HG03280 (cell line): ENCODE measurements at regions not wholly inside any gene's neighbourhood (a gene's known extent, or its start where the extent isn't known, plus 50 kb on each side); places are given as distances from the start of the nearest gene placed in this dataset.
"Not testable (repeated sequence)": the region's sequence is repeated elsewhere in the genome, so short reads cannot be mapped to it uniquely, and the experiment has no call there.

Experiments used
- ATAC-seq: cut with Tn5 transposase; IDR thresholded peaks from one replicate; pipeline ENCODE4 v1.9.1; 2021; ENCODE audit warnings: mild to moderate bottlenecking, moderate library complexity; ENCODE audit not compliant: unreplicated experiment

GRCh38 chr1:220475608-220476007, 52.3 kb upstream of the MARK1 start:
- ATAC-seq = not testable (repeated sequence)

DNA sequence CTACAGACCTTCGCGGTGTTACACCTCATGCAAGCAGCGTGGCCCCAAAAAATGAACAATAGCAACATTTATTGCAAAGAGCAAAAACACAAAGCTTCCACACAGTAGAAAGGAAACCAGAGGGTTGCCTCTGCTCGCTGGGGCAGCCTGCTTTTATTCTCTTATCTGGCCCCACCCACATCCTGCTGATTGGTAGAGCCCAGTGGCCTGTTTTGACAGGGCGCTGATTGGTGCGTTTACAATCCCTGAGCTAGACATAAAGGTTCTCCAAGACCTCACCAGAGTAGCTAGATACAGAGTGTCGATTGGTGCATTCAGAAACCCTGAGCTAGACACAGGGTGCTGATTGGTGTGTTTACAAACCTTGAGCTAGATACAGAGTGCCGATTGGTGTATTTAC, 52.8 kb upstream of the MARK1 start:
- ATAC-seq = not testable (repeated sequence)

GRCh38 chr1:220473440-220473839, 54.5 kb upstream of the MARK1 start:
- ATAC-seq = no peak

DNA sequence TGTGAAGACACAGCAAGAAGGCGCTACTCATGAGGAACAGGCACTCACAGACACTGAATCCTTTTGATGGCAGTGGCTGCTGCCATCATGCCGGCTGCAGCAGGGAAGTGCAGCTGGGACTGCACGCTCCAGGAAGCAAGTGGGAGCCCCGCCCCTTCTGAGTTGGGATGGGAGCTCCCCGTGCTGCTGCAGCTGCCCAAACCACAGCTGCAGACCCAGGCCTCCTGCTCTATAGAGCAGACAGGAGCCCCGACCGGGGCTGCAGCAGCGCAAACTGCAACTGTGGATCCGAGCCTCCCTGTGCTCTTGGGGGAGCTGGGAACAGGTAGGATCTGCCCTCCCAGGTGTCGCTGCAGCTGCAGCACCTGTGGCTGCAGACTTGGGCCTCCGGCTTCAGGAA, 65.2 kb upstream of the MARK1 start:
- ATAC-seq = no peak

- no peak for ATAC-seq
Measured at GRCh38 chr1:220458936-220459335, 69.0 kb upstream of the MARK1 start.

DNA sequence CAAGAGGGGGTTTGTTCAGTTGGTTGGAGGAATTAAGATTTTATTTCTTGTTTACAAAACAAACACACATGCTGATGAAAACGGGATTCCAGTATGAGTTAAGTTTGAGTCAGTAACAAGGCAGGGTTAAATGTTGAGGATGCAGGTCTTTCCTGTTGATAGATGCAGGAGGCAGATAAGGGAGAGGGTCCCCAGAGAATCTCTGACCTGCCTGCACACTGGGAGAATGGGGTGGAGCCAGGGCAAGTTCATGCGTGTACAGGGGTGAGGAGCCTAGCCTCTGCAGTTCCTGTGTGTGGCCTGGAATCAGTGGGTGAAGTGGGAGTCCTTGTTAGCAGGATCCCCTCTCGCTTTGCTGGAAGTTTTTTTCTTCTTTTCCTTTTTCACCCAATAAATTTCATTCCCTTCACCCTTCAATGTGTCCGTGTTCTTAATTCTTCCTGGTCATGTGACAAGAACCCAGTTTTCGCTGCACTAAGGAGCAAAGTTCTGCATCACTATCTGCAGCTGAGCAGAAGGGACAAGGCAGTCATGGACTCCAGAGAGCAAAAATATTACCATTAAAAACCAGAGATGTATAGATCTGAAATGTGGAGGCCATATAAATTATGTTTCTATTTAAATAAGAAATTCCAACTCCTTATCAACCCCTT, 69.9 kb upstream of the MARK1 start:
- no peak for ATAC-seq

DNA sequence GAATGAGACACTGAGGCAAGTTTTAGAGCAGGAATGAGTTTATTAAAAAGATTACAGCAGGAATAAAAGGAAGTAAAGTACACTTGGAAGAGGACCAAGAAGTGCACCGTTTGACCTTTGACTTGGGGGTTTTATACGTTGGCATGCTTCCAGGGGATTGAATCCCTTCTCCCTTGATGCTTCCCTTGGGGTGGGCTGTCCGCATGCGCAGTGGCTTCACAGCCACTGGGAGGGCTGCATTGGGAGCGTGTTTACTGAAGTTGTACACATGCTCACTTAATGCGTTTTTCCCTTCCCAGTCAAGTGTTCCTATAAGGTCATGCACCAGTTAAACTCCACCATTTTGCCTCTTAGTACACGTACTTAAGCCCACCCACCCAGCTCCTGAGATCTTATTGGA, 72.4 kb upstream of the MARK1 start:
- no peak for ATAC-seq

GRCh38 chr1:220454155-220454777, 73.7 kb upstream of the MARK1 start:
- no peak for ATAC-seq

DNA sequence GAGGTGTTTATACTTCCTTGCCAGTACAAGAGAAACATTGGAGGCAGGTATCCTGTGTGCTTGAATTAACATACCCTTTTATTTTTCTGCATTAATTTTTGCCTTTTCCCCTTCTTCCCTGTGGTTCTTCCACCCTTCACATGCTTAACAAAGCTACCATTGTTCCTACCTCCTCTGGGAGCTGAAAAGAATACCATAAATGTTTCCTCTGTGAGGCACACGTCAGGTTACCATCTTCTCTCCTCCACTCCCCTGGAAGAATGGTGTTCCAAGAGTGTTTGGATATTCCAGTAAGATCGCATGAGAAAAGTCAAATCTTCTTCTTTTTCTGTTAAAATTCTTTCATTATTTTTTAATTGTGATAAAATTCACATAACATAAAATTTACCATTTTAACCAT, 74.6 kb upstream of the MARK1 start:
- no peak for ATAC-seq

GRCh38 chr1:220451532-220451931, 76.4 kb upstream of the MARK1 start:
- ATAC-seq = no peak

DNA sequence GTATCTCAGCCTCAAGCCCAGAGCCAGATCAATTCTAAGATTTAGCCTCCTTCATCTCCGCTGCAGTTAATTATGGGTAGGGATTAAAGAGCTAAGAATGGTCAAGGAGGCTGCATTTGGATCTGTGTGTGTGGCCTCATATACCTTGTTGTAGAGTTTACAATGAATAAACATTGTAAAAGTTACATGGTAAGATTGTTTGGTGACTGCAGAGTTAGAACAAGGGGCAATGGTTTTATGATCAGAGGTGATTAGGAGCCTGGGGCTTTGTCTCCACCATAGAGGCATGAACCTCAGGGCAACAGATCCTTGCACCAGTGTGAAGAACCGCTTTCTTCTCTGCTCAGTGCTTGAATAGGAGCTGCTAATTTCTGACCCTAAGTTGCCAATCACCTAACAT, 77.0 kb upstream of the MARK1 start:
- no peak for ATAC-seq

GRCh38 chr1:220448217-220448616, 79.7 kb upstream of the MARK1 start:
- no peak for ATAC-seq

DNA sequence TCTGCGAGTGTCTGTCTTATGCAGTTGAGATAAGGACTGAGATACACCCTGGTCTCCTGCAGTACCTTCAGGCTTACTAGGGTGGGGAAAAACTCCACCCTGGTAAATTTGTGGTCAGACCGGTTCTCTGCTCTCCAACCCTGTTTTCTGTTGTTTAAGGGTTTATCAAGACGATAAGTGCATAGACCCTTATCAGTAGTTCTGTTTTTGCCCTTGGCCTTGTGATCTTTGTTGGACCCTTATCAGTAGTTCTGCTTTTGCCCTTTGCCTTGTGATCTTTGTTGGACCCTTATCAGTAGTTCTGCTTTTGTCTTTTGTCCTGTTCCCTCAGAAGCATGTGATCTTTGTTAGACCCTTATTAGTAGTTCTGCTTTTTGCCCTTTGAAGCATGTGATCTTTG, 83.3 kb upstream of the MARK1 start:
- not testable (repeated sequence) for ATAC-seq

DNA sequence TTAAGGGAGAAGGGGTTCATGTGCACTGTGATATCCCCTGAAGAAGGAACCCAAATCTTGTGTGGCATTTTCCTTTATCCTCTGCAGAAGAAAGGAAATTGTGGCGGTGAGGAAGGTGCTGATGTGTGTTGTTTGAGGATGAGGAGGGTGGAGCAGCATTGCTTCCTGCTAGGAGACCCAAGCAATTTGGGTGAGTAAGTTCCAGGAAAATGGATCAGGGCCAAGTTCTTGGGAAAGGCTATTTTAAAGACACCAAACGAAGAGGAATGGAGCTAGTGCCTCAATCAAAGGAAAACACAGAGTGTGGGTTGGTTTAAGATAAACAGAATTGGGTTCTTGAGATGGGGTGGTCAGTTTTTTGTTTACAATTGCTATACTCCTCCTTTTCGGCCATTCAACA, 86.7 kb upstream of the MARK1 start:
- ATAC-seq = no peak

GRCh38 chr1:220438741-220439140, 89.2 kb upstream of the MARK1 start:
- no peak for ATAC-seq

DNA sequence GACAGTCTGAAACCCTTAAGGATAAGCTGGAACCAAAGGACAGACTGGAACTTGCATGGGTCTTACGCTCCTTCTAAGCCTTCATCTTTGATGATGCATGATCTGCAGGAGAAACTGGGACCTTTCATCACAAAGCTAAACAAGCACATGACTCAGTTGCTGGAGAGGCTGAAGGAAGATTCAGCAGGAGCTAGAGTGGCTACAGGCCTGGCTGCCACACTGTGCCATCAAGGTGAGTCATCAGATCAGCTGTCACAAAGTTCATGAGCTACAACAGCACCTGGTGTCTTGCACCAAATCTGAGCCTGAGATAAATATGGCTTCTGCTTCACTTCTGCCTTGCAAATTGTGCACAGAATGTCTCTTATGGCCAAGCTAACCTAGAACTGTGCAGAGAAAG, 95.5 kb upstream of the MARK1 start:
- ATAC-seq = no peak

GRCh38 chr1:220431554-220432239, 96.2 kb upstream of the MARK1 start:
- no peak for ATAC-seq

GRCh38 chr1:220430586-220430985, 97.3 kb upstream of the MARK1 start:
- no peak for ATAC-seq

- ATAC-seq = no peak
Measured at GRCh38 chr1:220430059-220430458, 97.9 kb upstream of the MARK1 start.

DNA sequence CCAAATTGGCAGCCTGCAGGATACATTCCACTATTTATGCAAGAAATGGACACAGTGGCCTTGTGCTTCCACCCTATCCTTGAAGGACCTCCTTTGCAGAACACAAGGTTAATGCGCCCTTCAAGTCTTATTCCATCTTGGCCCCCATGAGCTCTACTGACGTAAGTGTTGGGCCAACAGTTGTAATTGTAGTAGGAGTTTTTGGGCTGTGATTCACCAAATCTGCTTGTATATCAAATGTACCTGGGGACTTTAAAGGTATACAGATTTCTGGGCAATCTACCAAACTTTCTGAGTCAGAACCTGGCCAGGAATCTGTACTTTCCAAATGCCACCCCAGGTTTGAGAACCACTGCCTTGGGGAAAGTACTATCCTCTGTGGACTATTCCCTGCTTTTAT, 100.9 kb upstream of the MARK1 start:
- ATAC-seq = no peak

DNA sequence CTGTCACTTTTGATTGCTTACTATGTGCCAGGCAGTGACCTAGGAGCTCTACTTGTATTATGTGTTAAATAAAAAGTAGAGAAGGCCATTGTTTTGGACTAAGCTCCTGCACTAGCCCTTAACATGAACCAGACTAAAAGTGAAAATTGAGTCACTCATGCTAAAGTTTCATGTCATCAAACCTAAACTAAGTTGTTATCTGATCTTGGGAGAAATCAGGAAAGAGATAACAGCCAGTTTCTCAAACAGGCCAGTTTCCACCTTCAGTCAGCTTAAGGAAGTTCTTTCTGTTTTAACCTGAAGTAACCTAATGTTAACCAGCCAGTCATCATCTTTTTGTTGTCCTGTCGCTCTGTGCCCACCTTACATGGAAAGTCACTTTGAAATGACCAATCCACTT, 102.1 kb upstream of the MARK1 start:
- no peak for ATAC-seq

DNA sequence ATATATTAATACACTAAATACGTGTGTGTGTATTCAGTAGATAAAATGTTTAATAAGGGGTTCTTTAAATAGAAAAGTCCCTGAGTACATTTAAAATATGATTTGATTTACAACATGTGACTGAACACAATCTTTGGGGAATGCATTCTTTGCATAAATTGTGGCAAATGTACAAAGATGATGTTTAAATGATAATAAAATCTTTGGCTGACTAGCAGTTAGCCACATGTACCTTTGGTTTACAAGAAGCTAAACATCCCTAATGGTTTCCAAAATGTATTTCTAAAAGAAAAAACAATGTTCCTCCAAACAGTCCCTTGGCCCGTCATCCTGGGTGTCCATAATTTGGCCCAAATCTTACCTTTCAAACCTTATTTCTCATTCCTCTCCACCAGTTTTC, 106.4 kb upstream of the MARK1 start:
- no peak for ATAC-seq
